ENCODE measurements at regions not wholly inside any gene's neighbourhood (a gene's known extent, or its start where the extent isn't known, plus 50 kb on each side); places are given as distances from the start of the nearest gene placed in this dataset.
A peak's percentile ranks its signal among the peaks of the same experiment; 100 is the strongest.
"Not testable (repeated sequence)": the region's sequence is repeated elsewhere in the genome, so short reads cannot be mapped to it uniquely, and the experiment has no call there.

DNA sequence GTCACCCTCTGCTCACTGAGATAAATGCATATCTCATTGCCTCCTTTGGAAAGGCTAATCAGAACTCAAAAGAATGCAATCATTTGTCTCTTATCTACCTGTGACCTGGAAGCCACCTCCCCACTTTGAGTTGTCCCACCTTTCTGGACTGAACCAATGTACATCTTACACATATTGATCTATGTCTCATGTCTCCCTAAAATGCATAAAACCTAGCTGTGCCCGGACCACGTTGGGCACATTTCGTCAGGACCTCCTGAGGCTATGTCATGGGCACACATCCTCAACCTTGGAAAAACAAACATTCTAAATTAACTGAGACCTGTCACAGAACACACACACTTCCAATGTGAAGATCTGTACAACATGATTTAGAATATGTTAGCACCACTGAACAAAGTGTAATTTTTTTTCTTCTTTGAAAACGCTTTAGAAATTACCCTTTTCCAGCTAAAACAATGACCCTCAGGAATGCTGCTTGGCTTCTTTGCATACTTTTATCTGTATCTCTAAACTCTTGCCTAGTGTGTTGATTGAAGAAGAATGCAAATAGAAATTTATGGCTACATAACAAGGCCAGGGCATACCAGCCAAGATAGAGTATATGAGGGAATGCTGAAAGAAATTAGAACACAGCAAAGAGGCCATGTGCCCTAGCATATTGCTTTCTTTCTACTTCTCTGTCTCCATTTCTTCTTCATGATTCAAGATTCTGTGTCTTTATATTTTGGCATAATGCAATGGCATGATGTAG lies 84.6 kb upstream of the DST start:
- no peak for TF ChIP-seq CTCF (IDR thresholded peaks at IDR 0.05; ENCODE audit: low read length, missing control alignments)
- peak; percentile 54 for DNase-seq (ENCODE audit: low read depth)
- H3K4me3 ChIP-seq (replicated peaks; ENCODE audit: low read depth, low read length) = no peak overlapping the region

DNA sequence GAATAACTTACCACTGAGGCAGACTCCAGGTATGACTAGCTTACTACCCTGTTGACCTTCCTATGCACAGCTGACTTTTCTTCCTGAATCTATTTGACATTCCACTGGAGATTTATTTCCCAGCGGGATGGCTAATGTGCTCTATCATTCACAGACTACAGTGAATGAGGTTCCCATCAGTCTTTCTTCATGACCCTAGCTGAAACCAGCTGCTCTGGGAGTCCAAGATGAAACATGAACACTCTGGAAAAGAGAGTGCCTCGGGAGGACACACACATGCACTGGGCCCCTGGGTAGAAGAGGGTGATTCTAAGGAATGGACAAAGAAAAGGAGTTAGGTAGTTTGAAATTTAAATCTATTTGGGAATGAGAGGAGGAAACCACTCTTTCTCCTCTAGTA lies 82.6 kb upstream of the DST start:
- no peak overlapping the region for H3K4me3 ChIP-seq (replicated peaks; ENCODE audit: low read depth, low read length)
- no peak for DNase-seq (ENCODE audit: low read depth)
- no peak for TF ChIP-seq CTCF (IDR thresholded peaks at IDR 0.05; ENCODE audit: low read length, missing control alignments)

- peak; percentile 46 for DNase-seq (ENCODE audit: low read depth)
- no peak for TF ChIP-seq CTCF (IDR thresholded peaks at IDR 0.05; ENCODE audit: low read length, missing control alignments)
- no peak overlapping the region for H3K4me3 ChIP-seq (replicated peaks; ENCODE audit: low read depth, low read length)
Measured at GRCh38 chr6:56724455-56724854, 81.8 kb upstream of the DST start.

- no peak for DNase-seq (ENCODE audit: low read depth)
- TF ChIP-seq CTCF (IDR thresholded peaks at IDR 0.05; ENCODE audit: low read length, missing control alignments) = no peak
- no peak overlapping the region for H3K4me3 ChIP-seq (replicated peaks; ENCODE audit: low read depth, low read length)
Measured at GRCh38 chr6:56720882-56721281, 78.2 kb upstream of the DST start.

DNA sequence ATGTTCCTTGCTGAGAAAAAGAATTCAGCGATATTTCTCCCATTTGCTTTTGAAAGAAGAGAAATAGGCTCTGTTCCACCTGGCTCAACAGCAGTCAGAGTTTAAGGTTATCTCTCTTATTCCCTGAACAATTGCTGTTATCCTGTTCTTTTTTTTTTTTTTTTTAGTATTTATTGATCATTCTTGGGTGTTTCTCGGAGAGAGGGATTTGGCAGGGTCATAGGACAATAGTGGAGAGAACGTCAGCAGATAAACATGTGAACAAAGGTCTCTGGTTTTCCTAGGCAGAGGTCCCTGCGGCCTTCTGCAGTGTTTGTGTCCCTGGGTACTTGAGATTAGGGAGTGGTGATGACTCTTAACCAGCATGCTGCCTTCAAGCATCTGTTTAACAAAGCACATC lies 77.5 kb upstream of the DST start:
- H3K4me3 ChIP-seq (replicated peaks; ENCODE audit: low read depth, low read length); DNase-seq (ENCODE audit: low read depth): not testable (repeated sequence)

GRCh38 chr6:56719315-56720058 lies 76.8 kb upstream of the DST start:
- not testable (repeated sequence) for H3K4me3 ChIP-seq (replicated peaks; ENCODE audit: low read depth, low read length); DNase-seq (ENCODE audit: low read depth)

DNA sequence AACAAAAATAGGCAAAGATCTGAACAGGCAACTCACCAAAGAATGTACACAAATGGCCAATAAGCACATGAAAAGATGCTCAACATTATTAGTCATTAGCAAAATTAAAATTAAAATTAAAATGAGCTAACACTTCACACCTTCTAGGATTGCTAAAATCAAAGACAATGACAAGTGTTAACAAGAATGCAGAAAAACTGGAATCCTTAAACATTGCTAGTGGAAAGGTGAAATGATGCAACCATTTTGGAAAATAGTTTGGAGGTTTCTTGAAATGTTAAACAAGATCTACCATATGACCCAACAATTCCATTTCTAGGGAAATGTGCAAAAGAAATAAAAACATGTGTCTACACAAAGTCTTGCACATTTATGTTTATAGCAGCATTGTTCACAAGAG lies 75.5 kb upstream of the DST start:
- no peak for TF ChIP-seq CTCF (IDR thresholded peaks at IDR 0.05; ENCODE audit: low read length, missing control alignments)
- H3K4me3 ChIP-seq (replicated peaks; ENCODE audit: low read depth, low read length) = no peak overlapping the region
- DNase-seq (ENCODE audit: low read depth) = no peak

- no peak overlapping the region for H3K4me3 ChIP-seq (replicated peaks; ENCODE audit: low read depth, low read length)
- DNase-seq (ENCODE audit: low read depth) = no peak
- TF ChIP-seq CTCF (IDR thresholded peaks at IDR 0.05; ENCODE audit: low read length, missing control alignments) = no peak
Measured at GRCh38 chr6:56716229-56716628, 73.5 kb upstream of the DST start.

All from fibroblast of pulmonary artery (primary cell).